WERI-Rb-1 (cell line): ENCODE measurements at regions not wholly inside any gene's neighbourhood (a gene's known extent, or its start where the extent isn't known, plus 50 kb on each side); places are given as distances from the start of the nearest gene placed in this dataset.

Experiments used
- DNase-seq: peaks from one replicate; pipeline ENCODE4 v3.0.0-alpha.2; 2020
- H3K27ac ChIP-seq: fragments of 250-450 bp; sonication (Bioruptor Pico); 2 replicates; pipeline ENCODE4 v1.5.1; 2020; ENCODE audit warnings: mild to moderate bottlenecking, moderate library complexity
- H3K27me3 ChIP-seq: fragments of 250-450 bp; sonication (Bioruptor Pico); 2 replicates; pipeline ENCODE4 v1.5.1; 2021; ENCODE audit warnings: mild to moderate bottlenecking, low read depth, moderate library complexity; ENCODE audit not compliant: insufficient read depth, severe bottlenecking
- H3K36me3 ChIP-seq: fragments of 250-450 bp; sonication (Bioruptor Pico); 2 replicates; pipeline ENCODE4 v1.5.1; 2020; ENCODE audit warnings: mild to moderate bottlenecking, moderate library complexity
- H3K4me3 ChIP-seq: 2 replicates; pipeline ENCODE4 v1.5.1; 2011; ENCODE audit warnings: low read depth, mild to moderate bottlenecking, control low read depth, low read length
- H3K9me3 ChIP-seq: fragments of 250-450 bp; sonication (Bioruptor Pico); 2 replicates; pipeline ENCODE4 v1.5.1; 2021; ENCODE audit warnings: mild to moderate bottlenecking, moderate library complexity; ENCODE audit not compliant: severe bottlenecking
- CTCF ChIP-seq: IDR thresholded peaks from 2 replicates; pipeline ENCODE4 v1.5.1; 2011; ENCODE audit warnings: low read depth, mild to moderate bottlenecking, control low read depth, inconsistent platforms, low read length

GRCh38 chr6:105981002-105981887 is 104.9 kb upstream of the PRDM1 start:
- Histone ChIP-seq H3K27ac (no peak overlapping the region), H3K4me3 (no peak overlapping the region), H3K27me3 (no peaks in the 10 kb centered on the region), H3K9me3 (no peaks in the 10 kb centered on the region), H3K36me3 (no peaks in the 10 kb centered on the region)
- no peak for TF ChIP-seq CTCF
- no peak for DNase-seq

GRCh38 chr6:105978974-105979373 is 107.2 kb upstream of the PRDM1 start:
- Histone ChIP-seq H3K27ac (no peak overlapping the region), H3K36me3 (no peaks in the 10 kb centered on the region), H3K27me3 (no peaks in the 10 kb centered on the region), H3K4me3 (no peak overlapping the region), H3K9me3 (no peaks in the 10 kb centered on the region)
- no peak for DNase-seq
- no peak for TF ChIP-seq CTCF

GRCh38 chr6:105977934-105978504 is 108.1 kb upstream of the PRDM1 start:
- DNase-seq, result no peak
- no peak overlapping the region for H3K4me3 ChIP-seq
- no peaks in the 10 kb centered on the region for H3K36me3 ChIP-seq
- H3K27ac ChIP-seq, result no peak overlapping the region
- H3K27me3 ChIP-seq, result no peaks in the 10 kb centered on the region
- TF ChIP-seq CTCF, result no peak
- no peaks in the 10 kb centered on the region for H3K9me3 ChIP-seq

DNA sequence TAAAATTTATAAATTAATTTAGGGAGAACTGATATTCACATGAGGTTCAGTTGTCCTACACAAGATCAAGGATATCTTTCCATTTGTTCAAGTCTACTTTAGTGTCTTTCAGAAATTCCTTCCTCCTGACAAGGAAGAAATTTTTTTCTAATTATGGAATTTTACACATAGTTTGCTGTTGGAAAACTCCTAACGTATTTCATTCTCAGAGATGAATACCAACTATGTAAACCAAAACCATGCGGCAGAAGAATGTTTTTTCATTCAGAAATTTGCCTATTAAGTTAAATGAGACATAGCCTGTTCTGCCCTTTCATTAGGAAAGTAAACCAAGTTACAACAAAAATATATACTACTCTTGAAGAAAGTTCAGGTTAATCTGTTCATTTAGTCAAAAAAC is 111.2 kb upstream of the PRDM1 start:
- no peak for TF ChIP-seq CTCF
- H3K27me3 ChIP-seq, result no peaks in the 10 kb centered on the region
- no peak overlapping the region for H3K27ac ChIP-seq
- no peaks in the 10 kb centered on the region for H3K36me3 ChIP-seq
- H3K9me3 ChIP-seq, result peaks cover 3% of the 10 kb centered on the region
- H3K4me3 ChIP-seq, result no peak overlapping the region
- DNase-seq, result no peak

- Histone ChIP-seq H3K9me3 (peaks cover 3% of the 10 kb centered on the region), H3K27ac (no peak overlapping the region), H3K36me3 (no peaks in the 10 kb centered on the region), H3K4me3 (no peak overlapping the region), H3K27me3 (no peaks in the 10 kb centered on the region)
- DNase-seq, result no peak
- no peak for TF ChIP-seq CTCF
These were observed 113.7 kb upstream of the PRDM1 start for GRCh38 chr6:105972440-105972839.
